ENCODE measurements at regions not wholly inside any gene's neighbourhood (a gene's known extent, or its start where the extent isn't known, plus 50 kb on each side); places are given as distances from the start of the nearest gene placed in this dataset.
"Not testable (repeated sequence)": the region's sequence is repeated elsewhere in the genome, so short reads cannot be mapped to it uniquely, and the experiment has no call there.

- H3K4me1 ChIP-seq (ENCODE audit: insufficient read depth); H3K27me3 ChIP-seq; H3K27ac ChIP-seq; DNase-seq; H3K4me3 ChIP-seq; intact Hi-C loops (cut with DNase I); H3K9me3 ChIP-seq; H3K36me3 ChIP-seq: not testable (repeated sequence)
These were observed 174.0 kb upstream of the SPATA31A3 start for GRCh38 chr9:67166335-67166734.

- DNase-seq = not testable (repeated sequence)
- WGBS, 3 donors = no CpG with 5 or more reads among the region's 1 CpG
These were observed 170.5 kb upstream of the SPATA31A3 start for GRCh38 chr9:67162827-67163226.

GRCh38 chr9:67155218-67155617 is 162.9 kb upstream of the SPATA31A3 start:
- intact Hi-C loops (cut with DNase I); H3K9me3 ChIP-seq; H3K4me3 ChIP-seq; H3K27me3 ChIP-seq; H3K4me1 ChIP-seq (ENCODE audit: insufficient read depth); DNase-seq; H3K36me3 ChIP-seq; H3K27ac ChIP-seq: not testable (repeated sequence)
- 90 to 93% (median 93%) methylated on average over 5 to 8 of the region's 9 CpGs for WGBS, 3 donors

More at GRCh38 chr9:67162827-67163226, 170.5 kb upstream of the SPATA31A3 start:
- H3K27ac ChIP-seq; intact Hi-C loops (cut with DNase I); H3K4me3 ChIP-seq; H3K9me3 ChIP-seq; H3K27me3 ChIP-seq; H3K36me3 ChIP-seq; H3K4me1 ChIP-seq (ENCODE audit: insufficient read depth): not testable (repeated sequence)

- H3K4me1 ChIP-seq (ENCODE audit: insufficient read depth); intact Hi-C loops (cut with DNase I); H3K36me3 ChIP-seq; DNase-seq; H3K27me3 ChIP-seq; H3K9me3 ChIP-seq; H3K27ac ChIP-seq; H3K4me3 ChIP-seq: not testable (repeated sequence)
- WGBS, 3 donors = no CpG with 5 or more reads among the region's 3 CpGs
These were observed 161.2 kb upstream of the SPATA31A3 start for GRCh38 chr9:67153501-67153900.

- DNase-seq; H3K4me3 ChIP-seq; H3K9me3 ChIP-seq; H3K4me1 ChIP-seq (ENCODE audit: insufficient read depth); intact Hi-C loops (cut with DNase I); H3K27ac ChIP-seq; H3K27me3 ChIP-seq; H3K36me3 ChIP-seq: not testable (repeated sequence)
- WGBS, 3 donors = 62 to 72% (median 67%) methylated on average over 3 to 9 of the region's 11 CpGs
These were observed 150.2 kb upstream of the SPATA31A3 start for GRCh38 chr9:67142392-67143107.

- H3K4me1 ChIP-seq (ENCODE audit: insufficient read depth); intact Hi-C loops (cut with DNase I); DNase-seq; H3K9me3 ChIP-seq; H3K36me3 ChIP-seq; H3K4me3 ChIP-seq; H3K27me3 ChIP-seq; H3K27ac ChIP-seq: not testable (repeated sequence)
- no CpG with 5 or more reads among the region's 2 CpGs for WGBS, 3 donors
These were observed 144.0 kb upstream of the SPATA31A3 start for GRCh38 chr9:67136376-67136775.

- WGBS, 3 donors = 90 to 96% (median 93%) methylated on average over 1 of the region's 2 CpGs
- DNase-seq; H3K27ac ChIP-seq; H3K4me3 ChIP-seq; intact Hi-C loops (cut with DNase I); H3K36me3 ChIP-seq; H3K27me3 ChIP-seq; H3K9me3 ChIP-seq; H3K4me1 ChIP-seq (ENCODE audit: insufficient read depth): not testable (repeated sequence)
These were observed 140.8 kb upstream of the SPATA31A3 start for GRCh38 chr9:67133124-67133523.

GRCh38 chr9:67116761-67117160 is 124.4 kb upstream of the SPATA31A3 start:
- intact Hi-C loops (cut with DNase I); H3K36me3 ChIP-seq; H3K4me3 ChIP-seq; H3K27ac ChIP-seq; H3K27me3 ChIP-seq; H3K9me3 ChIP-seq; H3K4me1 ChIP-seq (ENCODE audit: insufficient read depth); DNase-seq: not testable (repeated sequence)
- WGBS, 3 donors = no CpG with 5 or more reads among the region's 6 CpGs

GRCh38 chr9:67112148-67112547 is 119.8 kb upstream of the SPATA31A3 start:
- H3K4me1 ChIP-seq (ENCODE audit: insufficient read depth) = not testable (repeated sequence)

GRCh38 chr9:67111733-67112132 is 119.4 kb upstream of the SPATA31A3 start:
- 71 to 91% (median 84%) methylated on average over 4 to 5 of the region's 5 CpGs for WGBS, 3 donors
- H3K27me3 ChIP-seq; H3K4me1 ChIP-seq (ENCODE audit: insufficient read depth); DNase-seq; H3K27ac ChIP-seq; H3K36me3 ChIP-seq; H3K4me3 ChIP-seq; H3K9me3 ChIP-seq; intact Hi-C loops (cut with DNase I): not testable (repeated sequence)

More at GRCh38 chr9:67112148-67112547, 119.8 kb upstream of the SPATA31A3 start:
- H3K9me3 ChIP-seq; intact Hi-C loops (cut with DNase I); DNase-seq; H3K27ac ChIP-seq; H3K36me3 ChIP-seq; H3K27me3 ChIP-seq; H3K4me3 ChIP-seq: not testable (repeated sequence)
- 72% methylated on average over 3 of the region's 4 CpGs; no CpG with 5 or more reads in 2 of the 3 donors for WGBS, 3 donors

- WGBS, 3 donors = 21 to 39% (median 35%) methylated on average over 1 of the region's 1 CpG
- DNase-seq; H3K4me3 ChIP-seq; H3K36me3 ChIP-seq; H3K9me3 ChIP-seq; H3K27me3 ChIP-seq; intact Hi-C loops (cut with DNase I); H3K27ac ChIP-seq; H3K4me1 ChIP-seq (ENCODE audit: insufficient read depth): not testable (repeated sequence)
These were observed 117.5 kb upstream of the SPATA31A3 start for GRCh38 chr9:67109859-67110258.

- H3K9me3 ChIP-seq; H3K36me3 ChIP-seq; H3K4me3 ChIP-seq; DNase-seq; H3K27ac ChIP-seq; intact Hi-C loops (cut with DNase I); H3K27me3 ChIP-seq; H3K4me1 ChIP-seq (ENCODE audit: insufficient read depth): not testable (repeated sequence)
- 42 to 78% (median 60%) methylated on average over 2 to 3 of the region's 3 CpGs for WGBS, 3 donors
These were observed 114.3 kb upstream of the SPATA31A3 start for GRCh38 chr9:67106659-67107058.
